ENCODE measurements at regions not wholly inside any gene's neighbourhood (a gene's known extent, or its start where the extent isn't known, plus 50 kb on each side); places are given as distances from the start of the nearest gene placed in this dataset.

DNA sequence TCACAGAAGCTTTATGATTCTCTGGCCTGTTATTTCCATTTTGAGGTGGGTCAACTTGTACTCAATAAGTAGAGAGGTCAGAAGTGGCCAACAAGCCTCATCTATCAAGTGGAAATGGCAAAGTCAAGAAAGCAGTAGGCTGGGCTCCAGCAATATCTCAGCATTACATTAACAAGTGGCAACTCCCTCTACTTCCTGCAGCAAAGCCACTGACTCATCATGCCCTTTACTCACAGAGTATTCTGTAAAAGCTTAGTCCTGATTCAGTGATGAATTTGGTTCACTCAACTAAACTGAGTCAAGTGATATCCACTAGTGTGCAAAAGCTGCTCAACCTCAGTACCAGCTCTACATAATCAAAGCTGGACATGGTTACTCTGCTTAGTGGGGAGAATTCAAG, 954.6 kb downstream of the EPHA3 start:
- CTCF ChIA-PET, result no interaction called here
- no peak overlapping the region for H3K27ac ChIP-seq (ENCODE audit: low read depth, low read length)
- H3K27me3 ChIP-seq (ENCODE audit: control insufficient read depth, insufficient read depth, low read length), result no peaks in the 10 kb centered on the region
- H3K4me3 ChIP-seq (ENCODE audit: low read depth, low read length), result no peak overlapping the region
- POLR2A ChIA-PET, result no interaction called here
- TF ChIP-seq, protein P1, sequence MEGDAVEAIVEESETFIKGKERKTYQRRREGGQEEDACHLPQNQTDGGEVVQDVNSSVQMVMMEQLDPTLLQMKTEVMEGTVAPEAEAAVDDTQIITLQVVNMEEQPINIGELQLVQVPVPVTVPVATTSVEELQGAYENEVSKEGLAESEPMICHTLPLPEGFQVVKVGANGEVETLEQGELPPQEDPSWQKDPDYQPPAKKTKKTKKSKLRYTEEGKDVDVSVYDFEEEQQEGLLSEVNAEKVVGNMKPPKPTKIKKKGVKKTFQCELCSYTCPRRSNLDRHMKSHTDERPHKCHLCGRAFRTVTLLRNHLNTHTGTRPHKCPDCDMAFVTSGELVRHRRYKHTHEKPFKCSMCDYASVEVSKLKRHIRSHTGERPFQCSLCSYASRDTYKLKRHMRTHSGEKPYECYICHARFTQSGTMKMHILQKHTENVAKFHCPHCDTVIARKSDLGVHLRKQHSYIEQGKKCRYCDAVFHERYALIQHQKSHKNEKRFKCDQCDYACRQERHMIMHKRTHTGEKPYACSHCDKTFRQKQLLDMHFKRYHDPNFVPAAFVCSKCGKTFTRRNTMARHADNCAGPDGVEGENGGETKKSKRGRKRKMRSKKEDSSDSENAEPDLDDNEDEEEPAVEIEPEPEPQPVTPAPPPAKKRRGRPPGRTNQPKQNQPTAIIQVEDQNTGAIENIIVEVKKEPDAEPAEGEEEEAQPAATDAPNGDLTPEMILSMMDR (IDR thresholded peaks at IDR 0.05; ENCODE audit: low read depth, low read length), result no peak
- DNase-seq (ENCODE audit: low read depth, low spot score), result no peak
- no peaks in the 10 kb centered on the region; the same call in 1 of the 2 replicates for H3K9me3 ChIP-seq (ENCODE audit: control insufficient read depth, insufficient read depth, low read length)

GRCh38 chr3:90062631-90063200, 955.3 kb downstream of the EPHA3 start:
- H3K27me3 ChIP-seq (ENCODE audit: control insufficient read depth, insufficient read depth, low read length), result no peaks in the 10 kb centered on the region
- ChIA-PET POLR2A (no interaction called here), CTCF (no interaction called here)
- TF ChIP-seq, protein P1 (IDR thresholded peaks at IDR 0.05; ENCODE audit: low read depth, low read length), result no peak
- no peak overlapping the region for H3K4me3 ChIP-seq (ENCODE audit: low read depth, low read length)
- no peak for DNase-seq (ENCODE audit: low read depth, low spot score)
- no peak overlapping the region for H3K27ac ChIP-seq (ENCODE audit: low read depth, low read length)
- H3K9me3 ChIP-seq (ENCODE audit: control insufficient read depth, insufficient read depth, low read length), result no peaks in the 10 kb centered on the region; the same call in 1 of the 2 replicates

GRCh38 chr3:90068783-90069182, 961.4 kb downstream of the EPHA3 start:
- Histone ChIP-seq H3K27ac (ENCODE audit: low read depth, low read length) (no peak overlapping the region), H3K9me3 (ENCODE audit: control insufficient read depth, insufficient read depth, low read length) (no peaks in the 10 kb centered on the region), H3K4me3 (ENCODE audit: low read depth, low read length) (no peak overlapping the region), H3K27me3 (ENCODE audit: control insufficient read depth, insufficient read depth, low read length) (no peaks in the 10 kb centered on the region)
- DNase-seq (ENCODE audit: low read depth, low spot score), result no peak
- ChIA-PET POLR2A (no interaction called here), CTCF (interaction anchor here (0.8 kb wide), 1 partner anchor 18 kb away, joined by 3 read pairs; no protein-coding TSS in a partner anchor)
- TF ChIP-seq, protein P1 (IDR thresholded peaks at IDR 0.05; ENCODE audit: low read depth, low read length), result no peak

- Histone ChIP-seq H3K27me3 (ENCODE audit: control insufficient read depth, insufficient read depth, low read length) (no peaks in the 10 kb centered on the region), H3K4me3 (ENCODE audit: low read depth, low read length) (no peak overlapping the region), H3K9me3 (ENCODE audit: control insufficient read depth, insufficient read depth, low read length) (no peaks in the 10 kb centered on the region), H3K27ac (ENCODE audit: low read depth, low read length) (no peak overlapping the region)
- ChIA-PET POLR2A (no interaction called here), CTCF (no interaction called here)
- TF ChIP-seq, protein P1 (IDR thresholded peaks at IDR 0.05; ENCODE audit: low read depth, low read length), result no peak
- no peak for DNase-seq (ENCODE audit: low read depth, low spot score)
Observed at GRCh38 chr3:90069748-90070147, 962.3 kb downstream of the EPHA3 start.

GRCh38 chr3:90076136-90076535, 968.7 kb downstream of the EPHA3 start:
- H3K27ac ChIP-seq (ENCODE audit: low read depth, low read length), result no peak overlapping the region
- no peak for DNase-seq (ENCODE audit: low read depth, low spot score)
- POLR2A ChIA-PET, result no interaction called here
- CTCF ChIA-PET, result no interaction called here
- H3K27me3 ChIP-seq (ENCODE audit: control insufficient read depth, insufficient read depth, low read length), result no peaks in the 10 kb centered on the region
- TF ChIP-seq, protein P1 (IDR thresholded peaks at IDR 0.05; ENCODE audit: low read depth, low read length), result no peak
- H3K9me3 ChIP-seq (ENCODE audit: control insufficient read depth, insufficient read depth, low read length), result no peaks in the 10 kb centered on the region
- no peak overlapping the region for H3K4me3 ChIP-seq (ENCODE audit: low read depth, low read length)
